ENCODE measurements at regions not wholly inside any gene's neighbourhood (a gene's known extent, or its start where the extent isn't known, plus 50 kb on each side); places are given as distances from the start of the nearest gene placed in this dataset.

DNA sequence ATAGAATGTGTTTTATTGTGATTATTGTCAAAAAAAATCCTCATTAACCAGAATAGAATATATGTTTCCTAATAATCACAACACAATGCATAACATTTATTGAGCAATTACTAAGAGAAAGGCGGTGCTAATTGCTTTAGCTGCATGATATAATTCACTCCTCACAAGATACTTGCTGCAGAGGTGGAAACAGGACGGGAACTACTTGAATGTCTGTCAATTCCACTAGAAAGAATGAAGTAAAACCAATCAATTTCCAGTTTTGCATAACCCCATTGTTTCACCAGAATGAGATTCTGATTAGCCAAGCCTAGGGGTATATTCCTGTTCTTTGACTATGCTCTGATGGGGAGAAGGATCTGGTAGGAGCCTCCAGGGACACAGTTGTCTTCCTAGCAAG is 239.1 kb upstream of the NRP1 start:
- TF ChIP-seq, protein P1, sequence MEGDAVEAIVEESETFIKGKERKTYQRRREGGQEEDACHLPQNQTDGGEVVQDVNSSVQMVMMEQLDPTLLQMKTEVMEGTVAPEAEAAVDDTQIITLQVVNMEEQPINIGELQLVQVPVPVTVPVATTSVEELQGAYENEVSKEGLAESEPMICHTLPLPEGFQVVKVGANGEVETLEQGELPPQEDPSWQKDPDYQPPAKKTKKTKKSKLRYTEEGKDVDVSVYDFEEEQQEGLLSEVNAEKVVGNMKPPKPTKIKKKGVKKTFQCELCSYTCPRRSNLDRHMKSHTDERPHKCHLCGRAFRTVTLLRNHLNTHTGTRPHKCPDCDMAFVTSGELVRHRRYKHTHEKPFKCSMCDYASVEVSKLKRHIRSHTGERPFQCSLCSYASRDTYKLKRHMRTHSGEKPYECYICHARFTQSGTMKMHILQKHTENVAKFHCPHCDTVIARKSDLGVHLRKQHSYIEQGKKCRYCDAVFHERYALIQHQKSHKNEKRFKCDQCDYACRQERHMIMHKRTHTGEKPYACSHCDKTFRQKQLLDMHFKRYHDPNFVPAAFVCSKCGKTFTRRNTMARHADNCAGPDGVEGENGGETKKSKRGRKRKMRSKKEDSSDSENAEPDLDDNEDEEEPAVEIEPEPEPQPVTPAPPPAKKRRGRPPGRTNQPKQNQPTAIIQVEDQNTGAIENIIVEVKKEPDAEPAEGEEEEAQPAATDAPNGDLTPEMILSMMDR (IDR thresholded peaks at IDR 0.05), result no peak
- no peak for TF ChIP-seq ZFX (IDR thresholded peaks at IDR 0.05; ENCODE audit: borderline replicate concordance)
